Ammon's horn (tissue), 1 donor: ENCODE measurements at regions not wholly inside any gene's neighbourhood (a gene's known extent, or its start where the extent isn't known, plus 50 kb on each side); places are given as distances from the start of the nearest gene placed in this dataset.

ENCODE experiments used
- DNase-seq: peaks from one replicate; pipeline ENCODE4 v3.0.0-alpha.2; 2016; ENCODE audit warnings: low spot score

GRCh38 chr17:51548125-51548524, 287.8 kb downstream of the UTP18 start:
- no peak for DNase-seq

GRCh38 chr17:51555153-51555552, 294.8 kb downstream of the UTP18 start:
- DNase-seq = no peak

GRCh38 chr17:51559778-51560177, 299.4 kb downstream of the UTP18 start:
- no peak for DNase-seq

GRCh38 chr17:51560398-51560797, 300.1 kb downstream of the UTP18 start:
- DNase-seq = no peak

GRCh38 chr17:51563961-51564360, 303.6 kb downstream of the UTP18 start:
- no peak for DNase-seq

- no peak for DNase-seq
Measured at GRCh38 chr17:51572115-51572514, 311.8 kb downstream of the UTP18 start.
